H1 (cell line): ENCODE measurements at regions not wholly inside any gene's neighbourhood (a gene's known extent, or its start where the extent isn't known, plus 50 kb on each side); places are given as distances from the start of the nearest gene placed in this dataset.

Experiments used
- CTCF ChIA-PET: fragments of 300-600 bp; sonication (Branson Sonifier 250); formaldehyde crosslinking; loops from one replicate; lab custom pipeline; 2021; ENCODE audit not compliant: partially characterized antibody; lab: Charles Lee
- POLR2A ChIA-PET: fragments of 300-600 bp; sonication (Branson Sonifier 250); formaldehyde crosslinking; loops from one replicate; lab custom pipeline; 2021; ENCODE audit warnings: inconsistent platforms; ENCODE audit not compliant: partially characterized antibody; lab: Charles Lee
- DNase-seq, 2 experiments: peaks; one replicate each; pipeline versions ENCODE4 v3.0.0 to v3.0.0-alpha.2; 2010 to 2022; ENCODE audit warnings: low spot score in 2 of 2, low read depth in 1 of 2, mixed read lengths in 1 of 2
- FAIRE-seq: peaks from 2 replicates; lab custom pipeline; 2011; peaks lifted over from hg19 to GRCh38; lab: Jason Lieb, UNC
- H2AFZ ChIP-seq: 2 replicates; pipeline ENCODE4 v1.8.1; 2012; ENCODE audit warnings: low read length, inconsistent platforms
- H2AK5ac ChIP-seq: 2 replicates; pipeline ENCODE4 v1.6.1; 2013; ENCODE audit warnings: low read depth, low read length
- H2BK120ac ChIP-seq: replicated peaks from 2 replicates; pipeline ENCODE3; 2013; ENCODE audit warnings: low read depth, low read length, inconsistent platforms
- H2BK12ac ChIP-seq: 2 replicates; pipeline ENCODE4 v1.6.1; 2013; ENCODE audit warnings: low read depth, low read length
- H2BK15ac ChIP-seq: 2 replicates; pipeline ENCODE4 v1.6.1; 2013; ENCODE audit warnings: low read length
- H2BK20ac ChIP-seq: 2 replicates; pipeline ENCODE4 v1.6.1; 2013; ENCODE audit warnings: low read length
- H2BK5ac ChIP-seq: 2 replicates; pipeline ENCODE4 v1.6.1; 2013; ENCODE audit warnings: low read depth, low read length
- H3K14ac ChIP-seq: 2 replicates; pipeline ENCODE4 v1.6.1; 2013; ENCODE audit warnings: inconsistent platforms; ENCODE audit not compliant: insufficient read length
- H3K18ac ChIP-seq: 2 replicates; pipeline ENCODE4 v1.6.1; 2013; ENCODE audit warnings: low read length; ENCODE audit errors: extremely low read depth
- H3K23ac ChIP-seq: 2 replicates; pipeline ENCODE4 v1.6.1; 2013; ENCODE audit warnings: inconsistent platforms; ENCODE audit not compliant: insufficient read length
- H3K23me2 ChIP-seq: 2 replicates; pipeline ENCODE4 v1.6.1; 2013; ENCODE audit warnings: low read depth, low read length
- H3K27ac ChIP-seq: 2 replicates; pipeline ENCODE4 v1.6.1; 2011; ENCODE audit warnings: low read depth, low read length, inconsistent platforms
- H3K27me3 ChIP-seq, 4 experiments: replicated peaks in 1 of 4; 1 replicate in 1 of 4; 2 replicates in 3 of 4; pipeline versions ENCODE4 v1.6.1 to v1.8.1; 2011 to 2013; ENCODE audit warnings: low read length in 3 of 4, mild to moderate bottlenecking in 3 of 4, inconsistent platforms in 2 of 4, mixed read lengths in 2 of 4, moderate library complexity in 1 of 4; ENCODE audit not compliant: control insufficient read depth in 3 of 4, insufficient read depth in 3 of 4; ENCODE audit errors: extremely low read depth in 1 of 4
- H3K36me3 ChIP-seq, 4 experiments: 2 replicates each; pipeline versions ENCODE4 v1.6.1 to v1.8.1; 2011 to 2013; ENCODE audit warnings: mild to moderate bottlenecking in 4 of 4, low read length in 3 of 4, moderate library complexity in 2 of 4, control low read depth in 1 of 4, inconsistent platforms in 1 of 4; ENCODE audit not compliant: insufficient read depth in 4 of 4, control insufficient read depth in 2 of 4
- H3K4ac ChIP-seq: replicated peaks from 2 replicates; pipeline ENCODE3; 2013; ENCODE audit warnings: low read length, low read depth, mixed read lengths, inconsistent platforms; ENCODE audit not compliant: insufficient read length
- H3K4me1 ChIP-seq, 4 experiments: replicated peaks in 1 of 4; 1 replicate in 1 of 4; 2 replicates in 3 of 4; pipeline versions ENCODE4 v1.6.1 to v1.8.1; 2011 to 2013; ENCODE audit warnings: low read length in 3 of 4, inconsistent platforms in 2 of 4, mixed read lengths in 1 of 4; ENCODE audit not compliant: insufficient read depth in 4 of 4, control insufficient read depth in 3 of 4
- H3K4me2 ChIP-seq, 2 experiments: 2 replicates each; pipeline versions ENCODE4 v1.6.1 to v1.8.1; 2011 to 2013; ENCODE audit warnings: low read depth in 2 of 2, low read length in 2 of 2, control low read depth in 1 of 2, inconsistent platforms in 1 of 2, mild to moderate bottlenecking in 1 of 2; ENCODE audit not compliant: insufficient read depth in 1 of 2
- H3K4me3 ChIP-seq, 4 experiments: fragments of 200-600, 300-600 bp in 1 of 4; sonication (generic), shearing (Covaris generic), sonication (Bioruptor Twin) in 1 of 4; 2 replicates each; pipeline versions ENCODE4 v1.5.1 to v1.8.1; 2011 to 2016; ENCODE audit warnings: low read length in 4 of 4, low read depth in 3 of 4, control low read depth in 2 of 4, inconsistent platforms in 2 of 4, mild to moderate bottlenecking in 2 of 4, mixed read lengths in 1 of 4, moderate library complexity in 1 of 4; ENCODE audit not compliant: insufficient read depth in 2 of 4; ENCODE audit errors: extremely low read depth in 1 of 4
- H3K56ac ChIP-seq: replicated peaks from 2 replicates; pipeline ENCODE3; 2013; ENCODE audit warnings: low read depth, mild to moderate bottlenecking, mixed read lengths, low read length, inconsistent platforms; ENCODE audit not compliant: insufficient read length
- H3K79me1 ChIP-seq: 2 replicates; pipeline ENCODE4 v1.6.1; 2013; ENCODE audit warnings: low read depth, low read length, control low read depth
- H3K79me2 ChIP-seq, 2 experiments: 2 replicates each; pipeline versions ENCODE4 v1.6.1 to v1.8.1; 2012 to 2013; ENCODE audit warnings: low read length in 2 of 2, mild to moderate bottlenecking in 2 of 2, inconsistent platforms in 1 of 2; ENCODE audit not compliant: insufficient read depth in 2 of 2, control insufficient read depth in 1 of 2
- H3K9ac ChIP-seq, 4 experiments: replicated peaks in 1 of 4; 1 replicate in 1 of 4; 2 replicates in 3 of 4; pipeline versions ENCODE4 v1.6.1 to v1.8.1; 2011 to 2013; ENCODE audit warnings: low read depth in 3 of 4, low read length in 3 of 4, control low read depth in 2 of 4, mild to moderate bottlenecking in 2 of 4, moderate library complexity in 2 of 4, inconsistent platforms in 1 of 4; ENCODE audit errors: extremely low read depth in 1 of 4
- H3K9me3 ChIP-seq, 2 experiments: 2 replicates each; pipeline versions ENCODE4 v1.6.1 to v1.8.1; 2012 to 2013; ENCODE audit warnings: mild to moderate bottlenecking in 2 of 2, moderate library complexity in 2 of 2, control low read depth in 1 of 2, inconsistent platforms in 1 of 2, low read depth in 1 of 2, low read length in 1 of 2, mixed read lengths in 1 of 2; ENCODE audit not compliant: insufficient read depth in 2 of 2
- H4K20me1 ChIP-seq, 2 experiments: replicated peaks in 1 of 2; 2 replicates each; pipeline versions ENCODE3 to v1.8.1; 2011 to 2013; ENCODE audit warnings: inconsistent platforms in 2 of 2, low read length in 2 of 2, mild to moderate bottlenecking in 1 of 2; ENCODE audit not compliant: insufficient read depth in 2 of 2, control insufficient read depth in 1 of 2
- H4K5ac ChIP-seq: 2 replicates; pipeline ENCODE4 v1.6.1; 2013; ENCODE audit warnings: low read length, low read depth, mixed read lengths, inconsistent platforms; ENCODE audit not compliant: insufficient read length
- H4K8ac ChIP-seq: 2 replicates; pipeline ENCODE4 v1.8.0; 2013; ENCODE audit warnings: mild to moderate bottlenecking, moderate library complexity, low read length, inconsistent platforms; ENCODE audit not compliant: insufficient read depth; ENCODE audit errors: extremely low read depth
- H4K91ac ChIP-seq: replicated peaks from 2 replicates; pipeline ENCODE3; 2013; ENCODE audit warnings: low read length, mixed read lengths, inconsistent platforms; ENCODE audit not compliant: insufficient read length
- ASH2L ChIP-seq: fragments of 200-600, 300-600 bp; sonication (generic); IDR thresholded peaks from one replicate; pipeline ENCODE4 v1.7.1; 2017; ENCODE audit warnings: low read length
- RBBP5 ChIP-seq: IDR thresholded peaks from 2 replicates; pipeline ENCODE4 v1.7.1; 2012; ENCODE audit warnings: low read depth, mild to moderate bottlenecking, inconsistent platforms, low read length, moderate library complexity, borderline replicate concordance
- RXRA ChIP-seq: IDR thresholded peaks from 2 replicates; pipeline ENCODE4 v1.6.1; 2011; ENCODE audit warnings: low read depth, mild to moderate bottlenecking, low read length, moderate library complexity; ENCODE audit not compliant: insufficient read depth
- SP4 ChIP-seq: IDR thresholded peaks from 2 replicates; pipeline ENCODE4 v1.6.1; 2012; ENCODE audit warnings: low read length, inconsistent platforms
- TAF7 ChIP-seq: optimal IDR thresholded peaks from 2 replicates; pipeline ENCODE3; 2011; ENCODE audit warnings: low read depth, mild to moderate bottlenecking, inconsistent platforms, low read length, moderate library complexity, borderline replicate concordance
- WGBS, 2 experiments: shearing (Covaris generic) in 1 of 2; methylation state at CpG; one replicate each; pipeline versions ENCODE4 v1.1.6 to v1.1.7; 2013 to 2015; ENCODE audit warnings: low lambda C conversion rate in 2 of 2, mixed read lengths in 2 of 2, inconsistent platforms in 1 of 2, low coverage in 1 of 2, missing lambda C conversion rate in 1 of 2; ENCODE audit not compliant: insufficient replicate concordance in 2 of 2, insufficient coverage in 1 of 2, insufficient read length in 1 of 2; ENCODE audit errors: extremely low coverage in 1 of 2, missing lambda C conversion rate in 1 of 2; 5-methylcytosine and 5-hydroxymethylcytosine counted together

DNA sequence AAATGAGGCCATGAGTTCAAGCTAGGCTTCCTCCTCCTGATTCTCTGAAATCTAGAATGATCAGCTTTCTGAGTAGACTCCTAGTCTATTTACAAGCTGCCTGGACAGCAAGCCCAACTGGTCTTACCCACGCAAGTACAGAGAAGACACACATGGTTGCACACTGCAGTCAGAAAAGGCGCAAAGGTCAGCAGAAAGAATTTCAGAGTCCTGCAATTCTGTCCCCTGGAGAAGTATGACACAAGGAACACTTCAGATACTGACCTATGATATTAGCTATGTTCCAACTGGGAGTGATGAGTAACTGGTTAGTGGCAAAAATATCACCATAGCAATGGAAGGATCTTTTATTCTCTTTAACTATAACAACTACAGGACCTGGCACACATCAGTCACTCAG is 336.1 kb upstream of the PKDCC start:
- H4K91ac ChIP-seq = no peak overlapping the region
- FAIRE-seq (no peak), DNase-seq (no peak)
- H3K4me3 ChIP-seq = no peak overlapping the region
- no peak overlapping the region for H3K9ac ChIP-seq
- H3K4me2 ChIP-seq = no peak overlapping the region
- H2BK20ac ChIP-seq = no peak overlapping the region
- no peak overlapping the region for H3K23ac ChIP-seq
- no peaks in the 10 kb centered on the region for H3K4me1 ChIP-seq
- CTCF ChIA-PET = interaction anchor here (1.1 to 1.4 kb wide), 2 partner anchors 13 to 15 kb away, joined by 3 to 4 read pairs; no protein-coding TSS in a partner anchor
- WGBS, 2 experiments = 88% methylated on average over 2 of the region's 2 CpGs; no CpG with 5 or more reads in 1 of the 2 experiments
- H2AK5ac ChIP-seq = no peak overlapping the region
- POLR2A ChIA-PET = no interaction called here
- no peaks in the 10 kb centered on the region for H3K27me3 ChIP-seq
- no peak for TF ChIP-seq RBBP5
- TF ChIP-seq ASH2L = no peak
- no peak for TF ChIP-seq RXRA
- no peak for TF ChIP-seq TAF7
- TF ChIP-seq SP4 = no peak
- no peaks in the 10 kb centered on the region for H3K79me1 ChIP-seq
- H4K5ac ChIP-seq = no peak overlapping the region
- no peak overlapping the region for H2BK5ac ChIP-seq
- H4K20me1 ChIP-seq = no peaks in the 10 kb centered on the region
- no peak overlapping the region for H3K14ac ChIP-seq
- no peaks in the 10 kb centered on the region for H3K23me2 ChIP-seq
- no peak overlapping the region for H2BK15ac ChIP-seq
- no peak overlapping the region for H3K4ac ChIP-seq
- no peaks in the 10 kb centered on the region for H3K36me3 ChIP-seq
- no peaks in the 10 kb centered on the region for H3K79me2 ChIP-seq
- H2AFZ ChIP-seq = no peak overlapping the region
- no peak overlapping the region for H3K18ac ChIP-seq
- H3K56ac ChIP-seq = no peak overlapping the region
- no peak overlapping the region for H4K8ac ChIP-seq
- no peak overlapping the region for H3K27ac ChIP-seq
- H2BK12ac ChIP-seq = no peak overlapping the region
- no peaks in the 10 kb centered on the region for H3K9me3 ChIP-seq
- H2BK120ac ChIP-seq = no peak overlapping the region
